ENCODE measurements at regions not wholly inside any gene's neighbourhood (a gene's known extent, or its start where the extent isn't known, plus 50 kb on each side); places are given as distances from the start of the nearest gene placed in this dataset.

- no peak overlapping the region for H3K27ac ChIP-seq (ENCODE audit: low read depth, low read length)
- H3K36me3 ChIP-seq (ENCODE audit: control insufficient read depth, insufficient read depth, low read length): no peaks in the 10 kb centered on the region
- DNase-seq (ENCODE audit: low read depth in 4 of 6, low spot score in 6 of 6): no peak
These were observed 988.5 kb downstream of the CDH18 start for GRCh38 chr5:18999478-18999877.

GRCh38 chr5:19001054-19001453, 986.9 kb downstream of the CDH18 start:
- Histone ChIP-seq H3K9me3 (ENCODE audit: control insufficient read depth, insufficient read depth, low read length) (no peaks in the 10 kb centered on the region), H3K27me3 (ENCODE audit: control insufficient read depth, insufficient read depth, low read length) (no peaks in the 10 kb centered on the region), H3K4me1 (ENCODE audit: control insufficient read depth, insufficient read depth, low read length) (no peaks in the 10 kb centered on the region), H3K4me3 (ENCODE audit: low read depth, low read length) (no peak overlapping the region), H3K27ac (ENCODE audit: low read depth, low read length) (no peak overlapping the region), H3K36me3 (ENCODE audit: control insufficient read depth, insufficient read depth, low read length) (no peaks in the 10 kb centered on the region)
- no peak for DNase-seq (ENCODE audit: low read depth in 4 of 6, low spot score in 6 of 6)
- no CpG with 5 or more reads among the region's 1 CpG for WGBS (ENCODE audit: insufficient coverage)

More at GRCh38 chr5:18999478-18999877, 988.5 kb downstream of the CDH18 start:
- Histone ChIP-seq H3K4me1 (ENCODE audit: control insufficient read depth, insufficient read depth, low read length) (no peaks in the 10 kb centered on the region), H3K9me3 (ENCODE audit: control insufficient read depth, insufficient read depth, low read length) (no peaks in the 10 kb centered on the region), H3K4me3 (ENCODE audit: low read depth, low read length) (no peak overlapping the region), H3K27me3 (ENCODE audit: control insufficient read depth, insufficient read depth, low read length) (no peaks in the 10 kb centered on the region)

- Histone ChIP-seq H3K4me1 (ENCODE audit: control insufficient read depth, insufficient read depth, low read length) (no peaks in the 10 kb centered on the region), H3K9me3 (ENCODE audit: control insufficient read depth, insufficient read depth, low read length) (no peaks in the 10 kb centered on the region), H3K4me3 (ENCODE audit: low read depth, low read length) (no peak overlapping the region), H3K27ac (ENCODE audit: low read depth, low read length) (no peak overlapping the region), H3K27me3 (ENCODE audit: control insufficient read depth, insufficient read depth, low read length) (no peaks in the 10 kb centered on the region), H3K36me3 (ENCODE audit: control insufficient read depth, insufficient read depth, low read length) (no peaks in the 10 kb centered on the region)
- WGBS (ENCODE audit: insufficient coverage): 40% methylated on average over 1 of the region's 2 CpGs
- DNase-seq (ENCODE audit: low read depth in 4 of 6, low spot score in 6 of 6): no peak
These were observed 986.5 kb downstream of the CDH18 start for GRCh38 chr5:19001539-19001938.

- Histone ChIP-seq H3K36me3 (ENCODE audit: control insufficient read depth, insufficient read depth, low read length) (no peaks in the 10 kb centered on the region), H3K4me3 (ENCODE audit: low read depth, low read length) (no peak overlapping the region), H3K9me3 (ENCODE audit: control insufficient read depth, insufficient read depth, low read length) (no peaks in the 10 kb centered on the region), H3K4me1 (ENCODE audit: control insufficient read depth, insufficient read depth, low read length) (no peaks in the 10 kb centered on the region), H3K27ac (ENCODE audit: low read depth, low read length) (no peak overlapping the region), H3K27me3 (ENCODE audit: control insufficient read depth, insufficient read depth, low read length) (no peaks in the 10 kb centered on the region)
- no peak for DNase-seq (ENCODE audit: low read depth in 4 of 6, low spot score in 6 of 6)
- WGBS (ENCODE audit: insufficient coverage): 60% methylated on average over 1 of the region's 1 CpG
These were observed 985.9 kb downstream of the CDH18 start for GRCh38 chr5:19002111-19002510.

GRCh38 chr5:19018822-19019221, 969.2 kb downstream of the CDH18 start:
- Histone ChIP-seq H3K9me3 (ENCODE audit: control insufficient read depth, insufficient read depth, low read length) (no peaks in the 10 kb centered on the region), H3K4me1 (ENCODE audit: control insufficient read depth, insufficient read depth, low read length) (no peaks in the 10 kb centered on the region), H3K36me3 (ENCODE audit: control insufficient read depth, insufficient read depth, low read length) (no peaks in the 10 kb centered on the region), H3K27ac (ENCODE audit: low read depth, low read length) (no peak overlapping the region), H3K4me3 (ENCODE audit: low read depth, low read length) (no peak overlapping the region), H3K27me3 (ENCODE audit: control insufficient read depth, insufficient read depth, low read length) (no peaks in the 10 kb centered on the region)
- DNase-seq (ENCODE audit: low read depth in 4 of 6, low spot score in 6 of 6): no peak
- 43% methylated on average over 3 of the region's 5 CpGs for WGBS (ENCODE audit: insufficient coverage)

- no peak for DNase-seq (ENCODE audit: low read depth in 4 of 6, low spot score in 6 of 6)
These were observed 956.5 kb downstream of the CDH18 start for GRCh38 chr5:19031491-19031890.

GRCh38 chr5:19035816-19036215, 952.2 kb downstream of the CDH18 start:
- 42% methylated on average over 1 of the region's 1 CpG for WGBS (ENCODE audit: insufficient coverage)
- no peaks in the 10 kb centered on the region for H3K27me3 ChIP-seq (ENCODE audit: control insufficient read depth, insufficient read depth, low read length)
- H3K9me3 ChIP-seq (ENCODE audit: control insufficient read depth, insufficient read depth, low read length): peaks cover under 1% of the 10 kb centered on the region
- DNase-seq (ENCODE audit: low read depth in 4 of 6, low spot score in 6 of 6): no peak
- H3K36me3 ChIP-seq (ENCODE audit: control insufficient read depth, insufficient read depth, low read length): no peaks in the 10 kb centered on the region
- no peak overlapping the region for H3K4me3 ChIP-seq (ENCODE audit: low read depth, low read length)
- H3K27ac ChIP-seq (ENCODE audit: low read depth, low read length): no peak overlapping the region
- H3K4me1 ChIP-seq (ENCODE audit: control insufficient read depth, insufficient read depth, low read length): no peaks in the 10 kb centered on the region

More at GRCh38 chr5:19031491-19031890, 956.5 kb downstream of the CDH18 start:
- H3K27me3 ChIP-seq (ENCODE audit: control insufficient read depth, insufficient read depth, low read length): no peaks in the 10 kb centered on the region
- no peak overlapping the region for H3K27ac ChIP-seq (ENCODE audit: low read depth, low read length)
- no CpG with 5 or more reads among the region's 3 CpGs for WGBS (ENCODE audit: insufficient coverage)
- H3K9me3 ChIP-seq (ENCODE audit: control insufficient read depth, insufficient read depth, low read length): peaks cover 4% of the 10 kb centered on the region
- H3K36me3 ChIP-seq (ENCODE audit: control insufficient read depth, insufficient read depth, low read length): no peaks in the 10 kb centered on the region
- no peaks in the 10 kb centered on the region for H3K4me1 ChIP-seq (ENCODE audit: control insufficient read depth, insufficient read depth, low read length)
- no peak overlapping the region for H3K4me3 ChIP-seq (ENCODE audit: low read depth, low read length)

- DNase-seq (ENCODE audit: low read depth in 4 of 6, low spot score in 6 of 6): no peak
- WGBS (ENCODE audit: insufficient coverage): 100% methylated on average over 1 of the region's 2 CpGs
- no peak overlapping the region for H3K4me3 ChIP-seq (ENCODE audit: low read depth, low read length)
- no peak overlapping the region for H3K27ac ChIP-seq (ENCODE audit: low read depth, low read length)
- H3K4me1 ChIP-seq (ENCODE audit: control insufficient read depth, insufficient read depth, low read length): no peaks in the 10 kb centered on the region
- H3K36me3 ChIP-seq (ENCODE audit: control insufficient read depth, insufficient read depth, low read length): no peaks in the 10 kb centered on the region
- no peaks in the 10 kb centered on the region for H3K9me3 ChIP-seq (ENCODE audit: control insufficient read depth, insufficient read depth, low read length)
- no peaks in the 10 kb centered on the region for H3K27me3 ChIP-seq (ENCODE audit: control insufficient read depth, insufficient read depth, low read length)
These were observed 945.9 kb downstream of the CDH18 start for GRCh38 chr5:19042106-19042505.

- no peaks in the 10 kb centered on the region for H3K9me3 ChIP-seq (ENCODE audit: control insufficient read depth, insufficient read depth, low read length)
- 17% methylated on average over 2 of the region's 3 CpGs for WGBS (ENCODE audit: insufficient coverage)
- H3K27ac ChIP-seq (ENCODE audit: low read depth, low read length): no peak overlapping the region
- H3K4me3 ChIP-seq (ENCODE audit: low read depth, low read length): no peak overlapping the region
- H3K27me3 ChIP-seq (ENCODE audit: control insufficient read depth, insufficient read depth, low read length): no peaks in the 10 kb centered on the region
- H3K36me3 ChIP-seq (ENCODE audit: control insufficient read depth, insufficient read depth, low read length): no peaks in the 10 kb centered on the region
- DNase-seq (ENCODE audit: low read depth in 4 of 6, low spot score in 6 of 6): peak in 2 of 6 donors; percentile 41 to 45
- no peaks in the 10 kb centered on the region for H3K4me1 ChIP-seq (ENCODE audit: control insufficient read depth, insufficient read depth, low read length)
These were observed 943.7 kb downstream of the CDH18 start for GRCh38 chr5:19044311-19044710.

- H3K4me3 ChIP-seq (ENCODE audit: low read depth, low read length): no peak overlapping the region
- no peak for DNase-seq (ENCODE audit: low read depth in 4 of 6, low spot score in 6 of 6)
- H3K9me3 ChIP-seq (ENCODE audit: control insufficient read depth, insufficient read depth, low read length): no peaks in the 10 kb centered on the region
- WGBS (ENCODE audit: insufficient coverage): 68% methylated on average over 7 of the region's 7 CpGs
- H3K27me3 ChIP-seq (ENCODE audit: control insufficient read depth, insufficient read depth, low read length): no peaks in the 10 kb centered on the region
- H3K36me3 ChIP-seq (ENCODE audit: control insufficient read depth, insufficient read depth, low read length): no peaks in the 10 kb centered on the region
- no peaks in the 10 kb centered on the region for H3K4me1 ChIP-seq (ENCODE audit: control insufficient read depth, insufficient read depth, low read length)
- H3K27ac ChIP-seq (ENCODE audit: low read depth, low read length): no peak overlapping the region
These were observed 942.9 kb downstream of the CDH18 start for GRCh38 chr5:19044931-19045695.

Data from spinal cord (tissue), 9 donors.